GM06990 (cell line): ENCODE measurements at regions not wholly inside any gene's neighbourhood (a gene's known extent, or its start where the extent isn't known, plus 50 kb on each side); places are given as distances from the start of the nearest gene placed in this dataset.

Experiments used
- DNase-seq: peaks from one replicate; pipeline ENCODE4 v3.0.0-alpha.2; 2011; ENCODE audit not compliant: insufficient read length; ENCODE audit errors: extremely low read depth
- H3K27me3 ChIP-seq: replicated peaks from 2 replicates; pipeline ENCODE4 v1.6.0; 2011; ENCODE audit warnings: low read length; ENCODE audit not compliant: control insufficient read depth, insufficient read depth
- H3K36me3 ChIP-seq: 2 replicates; pipeline ENCODE4 v1.5.1; 2011; ENCODE audit warnings: low read length; ENCODE audit not compliant: control insufficient read depth, insufficient read depth
- H3K4me3 ChIP-seq: replicated peaks from 2 replicates; pipeline ENCODE4 v1.5.1; 2011; ENCODE audit warnings: low read depth, mild to moderate bottlenecking, control low read depth, low read length
- TF ChIP-seq, protein P1 (sequence below): IDR thresholded peaks from 2 replicates; pipeline ENCODE4 v1.5.1; 2011; ENCODE audit warnings: low read length, control low read depth, mild to moderate bottlenecking, inconsistent platforms; ENCODE audit not compliant: insufficient read depth, poor library complexity, severe bottlenecking

GRCh38 chr13:100826441-100826840, 151.8 kb upstream of the TMTC4 start:
- no peak for DNase-seq

DNA sequence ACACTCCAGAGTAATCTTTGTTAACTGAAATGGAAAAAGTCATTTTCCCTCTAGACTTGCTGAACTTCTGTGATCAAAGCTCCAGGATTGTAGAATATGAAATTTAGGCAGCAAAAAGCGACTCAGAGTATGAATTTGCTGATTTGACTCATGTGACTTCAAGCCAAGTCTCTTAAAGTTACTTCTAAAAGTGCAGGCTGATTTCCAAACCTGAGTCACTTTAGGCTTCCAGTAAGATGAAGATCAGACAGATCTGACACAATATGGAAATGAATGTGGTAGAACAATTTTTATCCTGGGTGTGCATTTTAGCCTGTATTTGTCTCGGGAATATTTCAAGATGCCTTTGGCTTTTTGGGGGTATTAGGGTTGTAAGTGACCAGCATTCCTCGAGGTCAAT, 151.0 kb upstream of the TMTC4 start:
- no peak overlapping the region for H3K4me3 ChIP-seq
- TF ChIP-seq, protein P1, sequence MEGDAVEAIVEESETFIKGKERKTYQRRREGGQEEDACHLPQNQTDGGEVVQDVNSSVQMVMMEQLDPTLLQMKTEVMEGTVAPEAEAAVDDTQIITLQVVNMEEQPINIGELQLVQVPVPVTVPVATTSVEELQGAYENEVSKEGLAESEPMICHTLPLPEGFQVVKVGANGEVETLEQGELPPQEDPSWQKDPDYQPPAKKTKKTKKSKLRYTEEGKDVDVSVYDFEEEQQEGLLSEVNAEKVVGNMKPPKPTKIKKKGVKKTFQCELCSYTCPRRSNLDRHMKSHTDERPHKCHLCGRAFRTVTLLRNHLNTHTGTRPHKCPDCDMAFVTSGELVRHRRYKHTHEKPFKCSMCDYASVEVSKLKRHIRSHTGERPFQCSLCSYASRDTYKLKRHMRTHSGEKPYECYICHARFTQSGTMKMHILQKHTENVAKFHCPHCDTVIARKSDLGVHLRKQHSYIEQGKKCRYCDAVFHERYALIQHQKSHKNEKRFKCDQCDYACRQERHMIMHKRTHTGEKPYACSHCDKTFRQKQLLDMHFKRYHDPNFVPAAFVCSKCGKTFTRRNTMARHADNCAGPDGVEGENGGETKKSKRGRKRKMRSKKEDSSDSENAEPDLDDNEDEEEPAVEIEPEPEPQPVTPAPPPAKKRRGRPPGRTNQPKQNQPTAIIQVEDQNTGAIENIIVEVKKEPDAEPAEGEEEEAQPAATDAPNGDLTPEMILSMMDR = no peak
- no peaks in the 10 kb centered on the region for H3K27me3 ChIP-seq
- no peak for DNase-seq
- H3K36me3 ChIP-seq = no peaks in the 10 kb centered on the region

More at GRCh38 chr13:100826441-100826840, 151.8 kb upstream of the TMTC4 start:
- no peak overlapping the region for H3K4me3 ChIP-seq
- H3K27me3 ChIP-seq = no peaks in the 10 kb centered on the region
- TF ChIP-seq, protein P1 = no peak
- H3K36me3 ChIP-seq = no peaks in the 10 kb centered on the region

DNA sequence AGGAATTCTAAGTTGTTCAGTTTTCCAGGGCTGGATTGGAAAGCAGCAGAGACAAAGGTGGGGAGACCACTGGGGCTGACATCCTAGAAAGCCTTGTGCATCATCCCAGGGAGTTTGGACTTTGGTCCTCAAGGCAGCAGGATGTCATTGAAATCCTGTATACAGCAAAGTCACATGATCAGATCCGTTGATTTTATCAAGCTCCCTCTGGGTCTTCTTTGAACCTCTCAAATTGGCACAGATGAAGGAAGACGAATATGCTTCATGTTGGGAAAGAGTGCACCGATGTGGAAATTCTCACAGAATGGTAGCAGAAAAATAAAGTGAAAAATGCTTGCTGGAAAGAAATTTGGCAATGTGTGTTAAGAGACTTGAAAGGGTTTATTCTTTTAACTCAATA, 149.8 kb upstream of the TMTC4 start:
- DNase-seq = no peak
- Histone ChIP-seq H3K4me3 (no peak overlapping the region), H3K36me3 (no peaks in the 10 kb centered on the region), H3K27me3 (no peaks in the 10 kb centered on the region)
- TF ChIP-seq, protein P1 = no peak

GRCh38 chr13:100823448-100823847, 148.9 kb upstream of the TMTC4 start:
- no peaks in the 10 kb centered on the region for H3K36me3 ChIP-seq
- TF ChIP-seq, protein P1 = no peak
- H3K27me3 ChIP-seq = no peaks in the 10 kb centered on the region
- no peak overlapping the region for H3K4me3 ChIP-seq
- DNase-seq = no peak

- no peaks in the 10 kb centered on the region for H3K36me3 ChIP-seq
- no peak for DNase-seq
- no peak overlapping the region for H3K4me3 ChIP-seq
- TF ChIP-seq, protein P1 = no peak
- H3K27me3 ChIP-seq = no peaks in the 10 kb centered on the region
Observed at GRCh38 chr13:100822871-100823443, 148.4 kb upstream of the TMTC4 start.

GRCh38 chr13:100818711-100819110, 144.1 kb upstream of the TMTC4 start:
- Histone ChIP-seq H3K36me3 (no peaks in the 10 kb centered on the region), H3K27me3 (no peaks in the 10 kb centered on the region), H3K4me3 (no peak overlapping the region)
- DNase-seq = no peak
- TF ChIP-seq, protein P1 = no peak
